ENCODE measurements at regions not wholly inside any gene's neighbourhood (a gene's known extent, or its start where the extent isn't known, plus 50 kb on each side); places are given as distances from the start of the nearest gene placed in this dataset.
A peak's percentile ranks its signal among the peaks of the same experiment; 100 is the strongest.

GRCh38 chr15:94749811-94750617 lies 518.7 kb downstream of the MCTP2 start:
- DNase-seq (ENCODE audit: low read depth in 1 of 2, low spot score in 1 of 2) = no peak
- in situ Hi-C loops (cut with HindIII; ENCODE audit: low pct_unique_long_range_greater_than_20kb, low sequenced_read_pairs) = no loop called here
- TF ChIP-seq JUND (IDR thresholded peaks at IDR 0.05; ENCODE audit: low read depth) = no peak

GRCh38 chr15:94760348-94760747 lies 529.0 kb downstream of the MCTP2 start:
- in situ Hi-C loops (cut with HindIII; ENCODE audit: low pct_unique_long_range_greater_than_20kb, low sequenced_read_pairs) = no loop called here
- no peak for TF ChIP-seq JUND (IDR thresholded peaks at IDR 0.05; ENCODE audit: low read depth)
- DNase-seq (ENCODE audit: low read depth in 1 of 2, low spot score in 1 of 2) = no peak

- no peak for DNase-seq (ENCODE audit: low read depth in 1 of 2, low spot score in 1 of 2)
- TF ChIP-seq JUND (IDR thresholded peaks at IDR 0.05; ENCODE audit: low read depth) = no peak
- in situ Hi-C loops (cut with HindIII; ENCODE audit: low pct_unique_long_range_greater_than_20kb, low sequenced_read_pairs) = no loop called here
Observed at GRCh38 chr15:94761574-94761973, 530.2 kb downstream of the MCTP2 start.

GRCh38 chr15:94769089-94769488 lies 537.7 kb downstream of the MCTP2 start:
- no peak for TF ChIP-seq JUND (IDR thresholded peaks at IDR 0.05; ENCODE audit: low read depth)
- no peak for DNase-seq (ENCODE audit: low read depth in 1 of 2, low spot score in 1 of 2)
- in situ Hi-C loops (cut with HindIII; ENCODE audit: low pct_unique_long_range_greater_than_20kb, low sequenced_read_pairs) = no loop called here

- no peak for DNase-seq (ENCODE audit: low read depth in 1 of 2, low spot score in 1 of 2)
- in situ Hi-C loops (cut with HindIII; ENCODE audit: low pct_unique_long_range_greater_than_20kb, low sequenced_read_pairs) = no loop called here
- TF ChIP-seq JUND (IDR thresholded peaks at IDR 0.05; ENCODE audit: low read depth) = no peak
Observed at GRCh38 chr15:94770199-94770598, 538.8 kb downstream of the MCTP2 start.

GRCh38 chr15:94777037-94777436 lies 545.7 kb downstream of the MCTP2 start:
- no peak for DNase-seq (ENCODE audit: low read depth in 1 of 2, low spot score in 1 of 2)
- in situ Hi-C loops (cut with HindIII; ENCODE audit: low pct_unique_long_range_greater_than_20kb, low sequenced_read_pairs) = no loop called here
- no peak for TF ChIP-seq JUND (IDR thresholded peaks at IDR 0.05; ENCODE audit: low read depth)

GRCh38 chr15:94778840-94779239 lies 547.5 kb downstream of the MCTP2 start:
- no peak for DNase-seq (ENCODE audit: low read depth in 1 of 2, low spot score in 1 of 2)
- no peak for TF ChIP-seq JUND (IDR thresholded peaks at IDR 0.05; ENCODE audit: low read depth)
- in situ Hi-C loops (cut with HindIII; ENCODE audit: low pct_unique_long_range_greater_than_20kb, low sequenced_read_pairs) = no loop called here

- TF ChIP-seq JUND (IDR thresholded peaks at IDR 0.05; ENCODE audit: low read depth) = no peak
- no peak for DNase-seq (ENCODE audit: low read depth in 1 of 2, low spot score in 1 of 2)
- in situ Hi-C loops (cut with HindIII; ENCODE audit: low pct_unique_long_range_greater_than_20kb, low sequenced_read_pairs) = no loop called here
Observed at GRCh38 chr15:94780166-94780565, 548.8 kb downstream of the MCTP2 start.

GRCh38 chr15:94785091-94785490 lies 553.7 kb downstream of the MCTP2 start:
- TF ChIP-seq JUND (IDR thresholded peaks at IDR 0.05; ENCODE audit: low read depth) = no peak
- no peak for DNase-seq (ENCODE audit: low read depth in 1 of 2, low spot score in 1 of 2)
- in situ Hi-C loops (cut with HindIII; ENCODE audit: low pct_unique_long_range_greater_than_20kb, low sequenced_read_pairs) = no loop called here

GRCh38 chr15:94791008-94791407 lies 559.6 kb downstream of the MCTP2 start:
- no peak for DNase-seq (ENCODE audit: low read depth in 1 of 2, low spot score in 1 of 2)
- no peak for TF ChIP-seq JUND (IDR thresholded peaks at IDR 0.05; ENCODE audit: low read depth)
- in situ Hi-C loops (cut with HindIII; ENCODE audit: low pct_unique_long_range_greater_than_20kb, low sequenced_read_pairs) = no loop called here

- no peak for TF ChIP-seq JUND (IDR thresholded peaks at IDR 0.05; ENCODE audit: low read depth)
- DNase-seq (ENCODE audit: low read depth in 1 of 2, low spot score in 1 of 2) = no peak
- in situ Hi-C loops (cut with HindIII; ENCODE audit: low pct_unique_long_range_greater_than_20kb, low sequenced_read_pairs) = no loop called here
Observed at GRCh38 chr15:94791510-94791909, 560.1 kb downstream of the MCTP2 start.

- peak in 1 of 2 experiments; percentile 23 for DNase-seq (ENCODE audit: low read depth in 1 of 2, low spot score in 1 of 2)
- in situ Hi-C loops (cut with HindIII; ENCODE audit: low pct_unique_long_range_greater_than_20kb, low sequenced_read_pairs) = no loop called here
- no peak for TF ChIP-seq JUND (IDR thresholded peaks at IDR 0.05; ENCODE audit: low read depth)
Observed at GRCh38 chr15:94792196-94792595, 560.8 kb downstream of the MCTP2 start.

- DNase-seq (ENCODE audit: low read depth in 1 of 2, low spot score in 1 of 2) = no peak
- in situ Hi-C loops (cut with HindIII; ENCODE audit: low pct_unique_long_range_greater_than_20kb, low sequenced_read_pairs) = no loop called here
Observed at GRCh38 chr15:94793207-94793606, 561.8 kb downstream of the MCTP2 start.

GRCh38 chr15:94793641-94794040 lies 562.3 kb downstream of the MCTP2 start:
- in situ Hi-C loops (cut with HindIII; ENCODE audit: low pct_unique_long_range_greater_than_20kb, low sequenced_read_pairs) = no loop called here
- TF ChIP-seq JUND (IDR thresholded peaks at IDR 0.05; ENCODE audit: low read depth) = no peak
- DNase-seq (ENCODE audit: low read depth in 1 of 2, low spot score in 1 of 2) = no peak

More at GRCh38 chr15:94793207-94793606, 561.8 kb downstream of the MCTP2 start:
- TF ChIP-seq JUND (IDR thresholded peaks at IDR 0.05; ENCODE audit: low read depth) = no peak

All from T47D (cell line).